HG02798 (cell line): ENCODE measurements at regions not wholly inside any gene's neighbourhood (a gene's known extent, or its start where the extent isn't known, plus 50 kb on each side); places are given as distances from the start of the nearest gene placed in this dataset.
"Not testable (repeated sequence)": the region's sequence is repeated elsewhere in the genome, so short reads cannot be mapped to it uniquely, and the experiment has no call there.

Source experiments
- ATAC-seq: cut with Tn5 transposase; IDR thresholded peaks from one replicate; pipeline ENCODE4 v1.9.1; 2021; ENCODE audit warnings: mild to moderate bottlenecking; ENCODE audit not compliant: unreplicated experiment, poor library complexity

- no peak for ATAC-seq
Observed at GRCh38 chr4:141339966-141340365, 119.3 kb downstream of the ZNF330 start.

GRCh38 chr4:141340458-141340857 is 119.8 kb downstream of the ZNF330 start:
- no peak for ATAC-seq

- peak; percentile 40 for ATAC-seq
Observed at GRCh38 chr4:141346144-141346543, 125.4 kb downstream of the ZNF330 start.

- no peak for ATAC-seq
Observed at GRCh38 chr4:141347684-141348083, 127.0 kb downstream of the ZNF330 start.

GRCh38 chr4:141348125-141348524 is 127.4 kb downstream of the ZNF330 start:
- peak; percentile 36 for ATAC-seq

- peak; percentile 21 for ATAC-seq
Observed at GRCh38 chr4:141348573-141348972, 127.9 kb downstream of the ZNF330 start.

GRCh38 chr4:141349236-141349635 is 128.5 kb downstream of the ZNF330 start:
- ATAC-seq: no peak

- no peak for ATAC-seq
Observed at GRCh38 chr4:141350122-141350905, 129.6 kb downstream of the ZNF330 start.

GRCh38 chr4:141352331-141352730 is 131.6 kb downstream of the ZNF330 start:
- ATAC-seq: no peak

GRCh38 chr4:141352909-141353525 is 132.3 kb downstream of the ZNF330 start:
- ATAC-seq: no peak

GRCh38 chr4:141356321-141356962 is 135.7 kb downstream of the ZNF330 start:
- no peak for ATAC-seq

- no peak for ATAC-seq
Observed at GRCh38 chr4:141356963-141357335, 136.3 kb downstream of the ZNF330 start.

- not testable (repeated sequence) for ATAC-seq
Observed at GRCh38 chr4:141368241-141368640, 147.5 kb downstream of the ZNF330 start.

- ATAC-seq: no peak
Observed at GRCh38 chr4:141371206-141371605, 150.5 kb downstream of the ZNF330 start.

- ATAC-seq: no peak
Observed at GRCh38 chr4:141375855-141376254, 155.2 kb downstream of the ZNF330 start.

GRCh38 chr4:141376769-141377168 is 156.1 kb downstream of the ZNF330 start:
- peak; percentile 97 for ATAC-seq

GRCh38 chr4:141387299-141387698 is 166.6 kb downstream of the ZNF330 start:
- no peak for ATAC-seq

GRCh38 chr4:141388481-141388880 is 167.8 kb downstream of the ZNF330 start:
- no peak for ATAC-seq

GRCh38 chr4:141389649-141390048 is 169.0 kb downstream of the ZNF330 start:
- no peak for ATAC-seq

GRCh38 chr4:141390571-141390970 is 169.9 kb downstream of the ZNF330 start:
- no peak for ATAC-seq

GRCh38 chr4:141391293-141391692 is 170.6 kb downstream of the ZNF330 start:
- no peak for ATAC-seq
